ENCODE measurements at regions not wholly inside any gene's neighbourhood (a gene's known extent, or its start where the extent isn't known, plus 50 kb on each side); places are given as distances from the start of the nearest gene placed in this dataset.
"Not testable (repeated sequence)": the region's sequence is repeated elsewhere in the genome, so short reads cannot be mapped to it uniquely, and the experiment has no call there.

DNA sequence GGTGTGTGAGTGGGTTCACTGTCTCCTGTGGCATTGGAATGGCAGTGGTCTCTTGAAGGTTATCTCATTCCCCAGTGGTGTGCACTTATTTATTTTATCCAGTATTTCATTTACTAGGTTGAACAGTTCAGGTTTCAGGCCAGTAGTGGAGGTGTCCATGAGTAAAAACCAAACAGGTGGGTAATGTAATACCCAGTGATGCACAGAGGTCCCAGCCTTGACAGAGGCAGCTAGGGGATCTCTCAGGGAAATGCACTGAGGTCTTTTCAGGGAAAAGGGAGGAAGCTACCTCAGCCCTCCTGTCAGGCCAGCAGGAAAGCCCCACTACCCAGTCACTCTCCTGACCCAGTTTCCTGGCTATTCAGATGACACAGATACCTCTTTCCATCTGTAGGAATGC lies 403.6 kb downstream of the UTRN start:
- no peak for DNase-seq (ENCODE audit: low read depth)

DNA sequence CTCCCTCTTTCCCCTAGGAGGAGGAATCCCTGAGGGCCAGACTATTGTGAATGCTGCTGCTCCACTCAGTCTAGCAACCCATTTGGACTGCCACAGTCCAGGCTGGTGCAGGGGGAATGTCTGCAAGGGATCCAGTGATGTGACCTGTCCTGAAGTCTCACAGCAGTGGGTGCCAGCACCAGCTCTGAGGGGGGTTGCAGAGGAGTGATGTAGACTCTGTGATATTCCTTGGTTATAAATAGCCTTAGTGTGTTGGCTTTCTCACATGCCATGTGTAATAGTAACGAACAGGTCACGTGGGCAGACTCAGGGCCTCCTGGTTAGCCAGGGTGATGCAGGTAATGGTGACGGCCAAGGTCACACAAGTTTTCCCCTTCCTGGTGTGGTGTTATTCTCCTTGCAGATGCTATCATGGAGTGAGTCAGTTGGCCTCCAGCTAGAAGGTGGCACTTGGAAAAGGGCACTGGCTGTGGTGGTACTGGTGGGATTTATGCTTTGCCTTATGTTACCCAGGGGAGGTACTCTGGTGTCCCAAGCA lies 404.4 kb downstream of the UTRN start:
- no peak for DNase-seq (ENCODE audit: low read depth)

DNA sequence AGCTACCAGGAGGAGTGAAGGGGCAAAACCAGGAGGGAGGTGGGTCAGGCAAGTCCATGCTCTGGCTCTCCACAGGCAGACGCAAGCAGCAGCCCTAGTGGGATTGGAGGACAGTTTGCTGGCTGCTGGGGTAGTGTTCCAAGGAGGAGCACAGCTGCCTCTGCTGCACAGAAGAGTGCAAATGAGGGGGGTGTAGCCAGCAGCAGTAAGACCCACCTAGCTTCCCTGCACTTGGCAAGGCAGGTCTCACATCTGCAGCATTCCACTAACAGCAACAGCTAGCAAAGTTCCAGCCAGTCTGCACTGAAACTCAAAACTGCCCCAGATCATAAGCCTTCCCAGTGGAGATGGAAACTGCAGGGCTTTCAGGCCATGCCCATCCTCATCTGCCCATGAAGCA lies 405.0 kb downstream of the UTRN start:
- no peak for DNase-seq (ENCODE audit: low read depth)

DNA sequence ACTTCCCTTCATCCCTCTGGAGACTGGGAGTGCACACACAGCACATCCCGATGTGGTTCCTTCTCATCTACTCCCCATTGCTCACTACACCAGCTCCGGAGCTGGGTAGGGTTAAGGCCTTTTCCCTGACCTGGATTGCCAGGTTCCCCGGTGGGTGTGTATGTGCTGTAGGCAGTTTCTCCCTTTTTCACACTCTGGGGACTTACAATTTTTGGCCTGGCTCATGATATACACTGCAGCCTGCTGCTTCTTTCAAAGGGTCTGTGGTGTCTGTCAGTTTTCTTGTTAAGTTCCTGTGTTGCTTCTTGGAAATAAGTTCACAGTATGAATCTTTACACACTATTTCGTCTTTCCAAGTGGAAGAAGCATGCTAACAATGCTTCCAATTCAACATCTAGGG lies 405.5 kb downstream of the UTRN start:
- no peak for DNase-seq (ENCODE audit: low read depth)

DNA sequence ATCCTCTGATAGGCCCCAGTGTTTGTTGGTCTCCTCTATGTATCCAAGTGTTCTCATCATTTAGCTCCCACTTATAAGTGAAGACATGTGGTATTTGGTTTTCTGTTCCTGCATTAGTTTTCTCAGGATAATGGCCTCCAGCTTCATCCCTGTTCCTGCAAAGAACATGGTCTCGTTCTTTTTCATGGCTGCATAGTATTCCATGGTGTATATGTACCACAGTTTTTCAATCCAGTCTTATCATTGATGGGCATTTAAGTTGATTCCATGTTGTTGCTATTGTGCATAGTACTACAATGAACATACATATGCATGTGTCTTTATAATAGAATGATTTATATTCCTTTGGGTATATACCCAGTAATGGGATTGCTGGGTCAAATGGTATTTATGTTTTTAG lies 406.9 kb downstream of the UTRN start:
- DNase-seq (ENCODE audit: low read depth), result not testable (repeated sequence)

DNA sequence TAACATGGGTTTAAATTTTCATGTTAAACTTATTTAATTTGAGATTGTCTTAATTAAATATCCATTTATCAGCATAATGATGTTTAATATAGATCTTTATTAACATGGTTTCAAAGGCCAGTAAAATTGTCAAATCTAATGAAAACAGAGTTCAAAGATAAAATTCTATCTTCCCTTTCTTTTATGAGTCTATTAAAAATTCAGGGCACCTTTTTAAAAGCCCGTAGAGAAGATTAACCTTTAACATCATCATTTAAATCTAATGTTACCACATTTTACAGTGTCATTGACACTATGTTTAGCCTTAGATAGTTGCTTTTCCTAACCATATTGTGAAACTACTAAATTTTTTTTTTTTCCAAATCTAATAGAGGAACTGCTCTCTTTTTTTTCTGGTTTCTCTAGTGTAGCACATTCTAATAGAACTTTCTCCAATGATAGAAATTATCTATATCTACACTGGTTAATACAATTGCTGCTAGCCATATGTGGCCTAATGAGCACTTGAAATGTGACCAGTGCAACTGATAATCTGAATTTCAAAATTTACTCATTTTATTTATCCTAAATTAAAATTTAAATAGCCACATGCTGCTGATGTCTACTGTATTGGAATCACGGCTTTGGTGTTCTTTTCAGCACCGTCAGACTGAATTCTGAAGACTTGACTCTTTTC lies 410.9 kb downstream of the UTRN start:
- DNase-seq (ENCODE audit: low read depth), result no peak

DNA sequence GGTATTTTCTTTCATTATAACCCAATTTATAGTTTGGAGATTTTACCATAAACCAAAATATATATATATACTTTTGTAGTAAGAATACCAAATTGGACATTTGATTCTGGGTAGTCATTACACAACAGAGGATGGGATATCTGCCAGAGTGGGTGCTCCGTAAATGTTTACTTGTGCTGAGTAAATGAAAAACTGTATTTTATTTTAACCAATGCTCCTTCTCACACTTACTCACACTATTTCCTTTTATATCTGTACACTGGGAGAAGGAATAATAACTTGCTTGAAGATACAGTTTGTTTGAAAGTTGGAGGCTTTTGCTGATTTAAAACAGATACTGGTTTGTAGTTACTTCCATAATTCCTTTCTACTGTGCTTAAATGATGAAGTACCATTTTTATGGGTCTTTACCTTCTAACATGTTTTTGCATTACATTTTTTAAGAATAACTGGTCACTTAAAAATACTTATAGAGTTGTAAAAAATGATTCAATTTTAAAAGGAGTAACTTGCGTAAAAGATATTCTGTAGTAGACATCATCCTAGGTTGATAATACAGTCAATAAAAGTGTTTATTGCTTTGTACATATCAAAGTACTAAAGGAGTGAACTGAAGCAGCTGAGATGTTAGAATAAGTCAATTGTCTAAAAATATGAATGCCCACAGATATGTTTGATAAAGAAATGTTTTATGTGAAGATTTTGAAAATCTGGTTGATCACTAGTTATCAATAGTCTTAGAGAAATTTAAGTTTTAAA lies 411.7 kb downstream of the UTRN start:
- DNase-seq (ENCODE audit: low read depth), result no peak

DNA sequence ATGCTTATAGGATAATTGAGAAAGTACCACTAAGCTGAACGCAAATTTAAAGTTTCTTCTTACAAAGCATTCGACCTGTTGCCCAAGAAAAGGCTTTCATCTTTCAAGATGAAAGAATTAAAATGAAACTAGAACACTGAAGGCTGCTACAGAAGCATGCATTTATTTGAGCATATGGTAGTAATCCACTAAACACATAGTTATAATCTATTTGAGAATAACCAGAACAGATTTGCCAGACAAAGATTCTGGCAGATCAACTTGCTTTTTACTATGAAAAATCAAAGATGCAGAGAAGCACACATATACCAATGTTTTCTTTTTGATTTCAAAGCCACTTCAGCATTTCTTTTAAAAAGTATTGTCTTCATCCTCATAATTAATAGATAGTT lies 412.2 kb downstream of the UTRN start:
- no peak for DNase-seq (ENCODE audit: low read depth)

DNA sequence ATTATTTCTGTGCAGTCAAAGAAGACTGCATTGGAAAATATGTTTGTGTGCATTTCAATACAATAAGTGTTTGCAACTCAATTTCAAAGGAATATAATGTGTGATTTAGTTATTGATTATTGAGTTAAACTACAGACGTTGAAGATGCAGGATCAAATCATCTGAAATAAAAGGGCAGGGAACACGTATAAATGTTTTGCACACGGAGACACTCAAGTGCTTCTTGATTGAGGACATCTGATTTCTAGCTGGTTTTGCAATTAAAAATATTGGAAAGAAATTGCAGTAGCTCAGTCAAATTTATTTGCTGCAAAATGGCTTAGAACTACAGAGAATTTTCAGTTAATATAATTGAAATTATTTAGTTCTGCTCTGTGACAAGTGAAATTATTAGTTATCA lies 412.7 kb downstream of the UTRN start:
- no peak for DNase-seq (ENCODE audit: low read depth)

DNA sequence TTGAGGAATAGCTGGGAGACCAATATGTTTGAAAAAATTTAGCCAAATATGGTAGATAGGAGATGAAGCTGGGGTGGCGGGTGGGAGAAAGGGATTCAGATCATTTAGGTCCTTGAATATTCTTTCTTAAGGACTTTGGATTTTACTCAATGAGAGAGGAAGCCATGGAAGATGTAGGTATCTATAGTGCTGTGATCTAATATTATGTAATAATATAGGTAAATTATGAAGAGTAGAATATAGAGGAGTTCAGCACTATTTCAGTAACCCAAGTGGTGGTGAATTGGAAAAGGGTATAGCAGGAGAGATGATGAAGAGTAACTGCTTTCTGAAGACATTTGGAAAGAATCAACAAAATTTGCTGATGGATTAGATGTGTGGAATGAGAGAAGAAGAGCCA lies 417.6 kb downstream of the UTRN start:
- no peak for DNase-seq (ENCODE audit: low read depth)

DNA sequence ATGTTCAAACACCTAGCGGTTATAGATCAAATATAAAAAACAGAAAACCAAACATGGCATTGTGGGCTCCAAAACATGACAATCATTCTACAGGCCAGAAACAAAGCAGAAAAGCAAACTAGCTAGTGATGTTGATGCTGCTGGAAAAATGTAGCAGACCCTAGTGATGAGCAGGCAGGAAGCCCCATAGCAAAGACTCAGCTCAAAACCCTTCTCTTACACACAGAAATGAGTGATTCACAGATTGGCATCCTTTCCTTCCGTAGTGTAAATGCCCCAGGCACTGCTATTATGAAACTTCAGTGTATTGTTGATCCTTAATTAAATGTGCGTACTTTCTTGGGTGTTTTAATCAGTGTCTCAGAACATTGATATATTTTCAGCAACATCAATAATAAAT lies 425.1 kb downstream of the UTRN start:
- no peak for DNase-seq (ENCODE audit: low read depth)

DNA sequence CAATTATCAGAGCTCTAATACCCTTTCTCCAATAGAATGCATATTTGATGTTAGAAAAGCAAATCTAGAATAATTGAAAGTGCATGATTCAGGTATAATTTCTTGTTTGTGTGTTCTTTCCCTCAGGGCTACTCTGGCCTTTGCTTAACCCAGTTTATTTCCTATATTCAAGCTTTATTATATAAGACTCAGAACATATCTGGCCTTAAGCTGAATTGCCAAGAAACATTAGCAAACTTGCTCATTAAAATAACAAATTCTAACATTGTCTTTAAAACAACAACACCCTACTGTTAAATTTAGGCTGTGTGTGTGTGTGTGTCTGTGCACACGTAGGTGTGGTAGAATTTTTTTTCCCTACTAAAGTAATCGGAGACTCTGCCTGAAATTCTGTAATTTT lies 426.5 kb downstream of the UTRN start:
- DNase-seq (ENCODE audit: low read depth), result no peak

DNA sequence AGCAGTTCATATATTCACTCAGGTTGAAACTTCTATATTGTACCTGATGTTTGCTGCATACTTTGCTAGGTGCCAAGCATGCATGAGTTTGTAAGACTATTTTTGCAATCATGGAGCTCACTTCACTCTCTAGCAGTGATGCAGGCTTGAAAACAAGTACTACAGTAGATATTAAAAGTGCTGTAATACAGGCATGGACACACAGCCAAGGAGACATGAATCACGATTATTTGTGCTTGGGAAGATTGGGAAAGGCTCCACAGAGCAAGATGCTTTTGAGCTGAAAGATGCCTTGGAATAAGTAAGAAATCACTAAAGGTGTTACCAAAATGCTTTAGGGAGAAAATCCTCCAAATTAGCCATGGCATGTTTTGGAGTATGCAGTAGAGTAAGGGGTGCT lies 427.4 kb downstream of the UTRN start:
- DNase-seq (ENCODE audit: low read depth), result no peak

DNA sequence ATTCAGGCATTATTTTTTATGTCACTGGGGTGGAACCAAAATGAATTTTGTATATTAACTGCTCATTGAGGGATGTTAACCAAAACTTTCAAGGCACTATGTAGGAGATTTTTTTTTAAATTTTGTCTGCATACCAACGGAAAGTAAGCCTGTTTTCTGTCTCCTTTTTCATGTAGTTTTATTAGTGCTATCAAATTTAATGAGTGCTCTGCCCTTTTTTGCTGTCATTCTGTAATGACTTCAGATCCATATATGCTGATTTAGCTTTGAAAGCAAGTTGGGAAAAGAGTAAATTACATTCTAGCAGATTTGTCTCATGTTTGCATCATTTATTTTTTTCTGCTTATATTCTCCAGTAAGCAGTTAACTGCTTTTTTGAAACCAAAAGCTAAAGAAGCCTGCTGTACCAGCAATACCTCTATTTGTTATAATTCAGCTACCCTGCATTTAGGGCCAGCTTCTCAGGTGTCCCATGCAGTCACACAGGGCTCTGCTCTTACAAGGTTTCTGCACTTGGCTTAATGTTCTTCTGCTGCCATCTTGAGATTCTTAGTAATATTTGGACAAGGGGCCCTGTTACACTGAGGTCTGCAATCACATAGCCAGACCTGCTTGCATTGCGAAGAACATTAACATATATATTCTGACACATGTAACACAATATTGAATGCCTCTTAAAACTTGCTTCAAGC lies 429.0 kb downstream of the UTRN start:
- DNase-seq (ENCODE audit: low read depth), result no peak

DNA sequence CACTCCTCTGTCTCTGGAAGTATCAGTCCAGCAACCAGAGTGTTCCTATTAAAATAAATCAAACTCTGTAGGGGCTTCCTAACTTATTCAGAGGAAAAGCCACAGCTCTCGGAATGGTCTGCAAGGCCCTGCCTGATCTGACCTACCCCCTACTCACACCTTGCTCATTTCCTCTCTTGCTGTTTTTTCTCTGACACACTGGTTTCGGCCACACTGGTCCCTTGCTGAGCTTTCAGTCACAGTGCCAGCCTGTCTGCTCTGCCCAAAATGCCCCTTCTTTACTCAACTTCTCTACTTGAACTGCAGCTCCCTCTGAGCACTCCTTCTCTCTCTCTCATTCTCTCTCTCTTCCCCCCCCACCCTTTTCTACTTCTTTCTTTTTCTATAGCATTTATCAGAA lies 430.2 kb downstream of the UTRN start:
- no peak for DNase-seq (ENCODE audit: low read depth)

DNA sequence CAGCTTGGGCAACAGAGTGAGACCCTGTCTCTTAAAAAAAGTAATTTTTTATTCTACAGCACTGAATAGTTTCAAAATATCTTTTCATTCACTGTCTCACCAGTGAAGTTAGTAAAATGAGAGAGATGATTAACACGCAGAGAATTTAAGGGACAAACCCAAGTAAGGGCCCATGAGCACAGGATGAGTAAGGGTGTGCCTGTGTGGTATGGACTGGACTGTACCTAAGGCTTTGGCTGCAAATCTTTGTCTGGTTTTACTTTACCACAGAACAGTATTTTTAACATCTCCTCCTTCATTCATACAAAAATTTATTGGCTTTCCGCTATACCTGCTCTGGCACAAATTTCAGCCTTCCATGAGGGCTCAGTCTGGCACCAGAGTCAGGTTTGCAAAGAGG lies 433.3 kb downstream of the UTRN start:
- no peak for DNase-seq (ENCODE audit: low read depth)

DNA sequence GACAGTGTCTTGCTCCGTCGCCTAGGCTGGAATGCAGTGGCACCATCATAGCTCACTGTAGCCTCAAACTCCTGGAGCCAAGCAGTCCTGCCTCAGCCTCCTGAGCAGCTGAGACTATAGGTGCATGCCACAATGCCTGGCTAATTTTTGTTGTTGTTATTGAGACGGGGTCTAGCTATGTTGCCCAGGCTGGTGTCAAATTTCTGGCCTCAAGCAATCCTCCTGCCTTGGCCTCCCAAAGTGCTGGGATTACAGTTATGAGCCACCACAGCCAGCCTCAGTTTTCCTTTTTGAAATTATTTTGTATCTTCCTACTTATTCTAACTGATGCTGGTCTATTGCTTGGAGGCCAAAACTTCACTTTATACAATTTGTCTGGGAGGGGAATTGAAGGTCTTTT lies 436.1 kb downstream of the UTRN start:
- no peak for DNase-seq (ENCODE audit: low read depth)

DNA sequence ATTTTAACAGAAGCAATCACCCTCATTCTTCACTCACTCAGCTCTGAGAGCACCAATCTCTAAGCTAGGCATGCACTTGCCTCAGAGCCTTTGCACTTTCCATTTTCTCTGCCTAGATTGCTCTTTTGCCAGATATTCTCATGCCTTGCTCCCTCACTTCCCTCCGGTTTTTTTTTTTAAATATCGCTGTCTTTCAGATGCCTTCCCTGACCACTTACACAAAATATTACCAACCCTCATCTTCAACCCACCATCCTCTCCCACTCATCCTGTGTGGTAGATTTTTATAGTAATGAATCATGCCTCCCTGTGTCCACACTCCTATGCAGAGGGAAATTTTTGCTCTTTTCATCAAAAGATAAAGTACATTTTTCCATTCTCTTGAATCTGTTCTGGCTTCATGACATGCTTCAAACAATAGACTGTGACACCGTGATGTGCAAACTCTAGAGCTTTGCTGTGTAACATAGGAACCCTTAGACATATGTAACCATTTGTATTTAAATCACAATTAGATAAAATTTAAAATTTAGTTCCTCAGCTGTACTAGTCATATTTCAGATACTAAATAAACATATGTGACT lies 437.1 kb downstream of the UTRN start:
- no peak for DNase-seq (ENCODE audit: low read depth)

DNA sequence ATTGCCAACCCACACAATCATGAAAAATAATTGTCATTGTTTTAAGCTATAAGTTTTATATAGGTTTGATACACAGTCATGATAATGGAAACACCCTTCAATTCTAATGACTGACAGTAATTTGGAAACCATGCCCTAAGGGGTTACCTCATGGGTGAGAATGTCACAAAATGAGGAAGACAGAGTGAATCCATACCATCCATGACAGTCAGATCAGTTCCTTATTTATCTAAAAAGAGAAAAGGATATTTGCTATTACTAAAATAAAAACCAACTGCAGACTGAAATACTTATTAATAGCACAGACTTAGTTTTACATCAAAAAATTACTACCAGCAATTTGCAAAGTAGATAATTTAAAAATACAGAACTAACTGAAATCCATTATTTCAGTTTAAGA lies 437.8 kb downstream of the UTRN start:
- no peak for DNase-seq (ENCODE audit: low read depth)

DNA sequence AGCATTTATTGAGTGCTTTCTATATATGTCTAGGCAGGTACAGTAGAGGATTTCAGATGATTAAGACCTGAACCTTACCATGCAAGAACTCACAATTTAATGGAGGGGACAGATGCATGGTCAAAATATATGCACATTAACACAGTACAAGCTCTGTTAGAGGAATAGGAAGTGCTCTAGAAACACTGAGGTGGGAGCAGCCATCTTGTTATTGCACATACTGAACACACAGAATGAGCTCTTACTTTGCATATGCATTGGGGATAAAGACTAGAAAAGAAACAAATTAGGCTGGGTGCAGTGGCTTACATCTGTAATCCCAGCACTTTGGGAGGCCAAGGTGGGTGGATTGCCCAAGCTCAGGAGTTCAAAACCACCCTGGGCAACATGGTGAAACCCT lies 438.3 kb downstream of the UTRN start:
- no peak for DNase-seq (ENCODE audit: low read depth)

DNA sequence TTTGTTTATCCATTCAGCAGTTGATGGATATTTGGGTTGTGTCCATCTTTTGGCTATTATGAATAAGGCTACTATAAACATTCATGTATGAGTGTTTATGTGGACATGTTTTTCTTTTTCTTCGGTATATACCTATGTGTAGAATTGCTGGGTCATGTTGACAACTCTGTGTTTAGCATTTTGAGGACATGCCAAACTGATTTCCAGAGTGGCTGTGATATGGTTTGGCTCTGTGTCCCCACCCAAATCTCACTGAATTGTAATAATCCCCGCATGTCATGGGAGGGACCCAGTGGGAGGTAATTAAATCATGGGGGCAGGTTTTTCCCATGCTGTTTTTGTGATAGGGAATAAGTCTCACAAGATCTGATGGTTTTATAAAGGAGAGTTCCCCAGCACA lies 439.7 kb downstream of the UTRN start:
- DNase-seq (ENCODE audit: low read depth), result no peak

DNA sequence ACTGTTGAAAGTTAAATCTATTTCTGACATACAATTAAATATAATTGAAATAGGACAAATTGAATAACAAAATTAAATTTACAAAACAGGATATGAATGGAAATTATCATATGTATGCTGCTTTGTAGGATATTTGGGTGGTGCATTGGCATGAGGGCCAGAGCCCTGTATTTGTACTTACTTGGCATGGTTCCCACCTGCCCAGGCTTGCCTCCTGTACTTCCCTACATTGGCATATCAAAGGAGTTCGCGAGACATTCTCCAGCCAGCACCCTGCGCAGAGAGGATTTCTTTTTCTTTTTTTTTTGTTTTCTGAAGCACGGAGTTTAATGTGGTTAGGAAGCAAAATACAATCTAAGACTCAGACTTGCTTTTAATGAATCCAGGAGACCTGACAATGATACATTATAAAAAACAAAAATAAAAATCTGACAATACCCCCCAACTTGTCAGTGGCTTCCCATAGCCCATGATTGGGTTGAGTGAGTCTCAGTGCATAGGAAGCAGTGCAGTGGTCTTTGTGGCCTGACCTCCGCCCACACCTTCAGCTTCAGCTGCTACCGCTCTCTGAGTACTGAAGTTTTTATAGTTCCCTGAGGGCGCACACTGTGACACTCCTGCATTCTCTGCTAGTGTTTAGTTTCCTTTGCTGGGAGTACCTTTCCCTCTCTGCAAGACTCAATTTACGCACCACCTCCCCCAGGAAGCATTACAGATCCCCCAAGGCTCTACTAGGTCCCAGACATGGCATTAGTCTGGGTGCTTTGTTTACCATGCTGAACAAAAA lies 440.8 kb downstream of the UTRN start:
- DNase-seq (ENCODE audit: low read depth), result no peak
